ENCODE measurements at regions not wholly inside any gene's neighbourhood (a gene's known extent, or its start where the extent isn't known, plus 50 kb on each side); places are given as distances from the start of the nearest gene placed in this dataset.

DNA sequence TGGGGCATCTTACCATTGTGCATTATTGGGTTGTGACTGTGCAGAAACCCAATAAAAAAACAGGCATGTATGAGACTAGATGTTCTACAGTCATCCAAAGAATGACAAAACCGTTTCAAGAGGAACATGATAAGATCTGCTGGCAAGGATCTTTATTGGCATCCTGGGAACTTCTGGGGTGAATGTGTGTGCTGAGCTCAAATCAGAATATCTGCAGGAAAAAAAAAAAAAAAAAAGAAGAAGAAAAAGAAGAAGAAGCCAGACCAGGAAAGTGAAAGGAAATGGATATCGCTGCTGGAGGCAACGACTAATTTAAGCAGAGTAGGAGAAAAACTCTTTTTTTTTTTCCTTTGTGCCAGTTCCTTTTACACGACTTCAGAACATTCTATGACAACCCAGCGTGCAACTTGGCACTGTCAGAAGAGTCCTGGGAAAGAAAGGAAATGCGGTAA, 484.2 kb upstream of the BOD1L1 start:
- Mint-ChIP-seq H3K4me3 (no peak overlapping the region), H3K27me3 (ENCODE audit: low read depth, poor library complexity) (peaks cover 5% of the 10 kb centered on the region), H3K36me3 (ENCODE audit: low read depth) (no peaks in the 10 kb centered on the region)

DNA sequence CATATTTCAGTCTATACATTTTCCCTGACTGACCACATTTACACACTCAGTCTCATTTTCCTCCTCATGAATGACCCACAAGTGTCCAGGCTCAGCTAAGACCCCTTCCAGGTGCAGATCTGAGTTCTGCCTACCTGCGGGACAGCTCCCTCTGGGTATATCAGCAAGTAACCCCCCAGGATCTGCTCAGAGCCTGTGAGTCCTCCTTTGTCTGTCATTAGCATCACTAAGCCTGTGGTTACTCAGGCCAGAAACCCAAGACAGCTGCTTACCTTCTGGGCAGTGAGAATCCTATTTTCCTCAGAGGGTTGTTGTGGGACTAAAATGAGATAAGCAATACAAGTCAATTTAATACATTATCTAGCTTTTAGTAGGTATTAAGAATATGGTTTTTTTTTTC, 487.6 kb upstream of the BOD1L1 start:
- Mint-ChIP-seq H3K36me3 (ENCODE audit: low read depth) (no peaks in the 10 kb centered on the region), H3K9me3 (no peaks in the 10 kb centered on the region), H3K27me3 (ENCODE audit: low read depth, poor library complexity) (peaks cover 6% of the 10 kb centered on the region), H3K27ac (no peak overlapping the region), H3K4me3 (no peak overlapping the region), H3K4me1 (no peaks in the 10 kb centered on the region)
- DNase-seq, result no peak
- TF ChIP-seq, protein P1, sequence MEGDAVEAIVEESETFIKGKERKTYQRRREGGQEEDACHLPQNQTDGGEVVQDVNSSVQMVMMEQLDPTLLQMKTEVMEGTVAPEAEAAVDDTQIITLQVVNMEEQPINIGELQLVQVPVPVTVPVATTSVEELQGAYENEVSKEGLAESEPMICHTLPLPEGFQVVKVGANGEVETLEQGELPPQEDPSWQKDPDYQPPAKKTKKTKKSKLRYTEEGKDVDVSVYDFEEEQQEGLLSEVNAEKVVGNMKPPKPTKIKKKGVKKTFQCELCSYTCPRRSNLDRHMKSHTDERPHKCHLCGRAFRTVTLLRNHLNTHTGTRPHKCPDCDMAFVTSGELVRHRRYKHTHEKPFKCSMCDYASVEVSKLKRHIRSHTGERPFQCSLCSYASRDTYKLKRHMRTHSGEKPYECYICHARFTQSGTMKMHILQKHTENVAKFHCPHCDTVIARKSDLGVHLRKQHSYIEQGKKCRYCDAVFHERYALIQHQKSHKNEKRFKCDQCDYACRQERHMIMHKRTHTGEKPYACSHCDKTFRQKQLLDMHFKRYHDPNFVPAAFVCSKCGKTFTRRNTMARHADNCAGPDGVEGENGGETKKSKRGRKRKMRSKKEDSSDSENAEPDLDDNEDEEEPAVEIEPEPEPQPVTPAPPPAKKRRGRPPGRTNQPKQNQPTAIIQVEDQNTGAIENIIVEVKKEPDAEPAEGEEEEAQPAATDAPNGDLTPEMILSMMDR (IDR thresholded peaks at IDR 0.05), result no peak

More for the DNA sequence above, 484.2 kb upstream of the BOD1L1 start:
- Mint-ChIP-seq H3K27ac (no peak overlapping the region), H3K9me3 (peaks cover 10% of the 10 kb centered on the region), H3K4me1 (no peaks in the 10 kb centered on the region)
- TF ChIP-seq, protein P1 (IDR thresholded peaks at IDR 0.05), result no peak
- DNase-seq, result no peak

DNA sequence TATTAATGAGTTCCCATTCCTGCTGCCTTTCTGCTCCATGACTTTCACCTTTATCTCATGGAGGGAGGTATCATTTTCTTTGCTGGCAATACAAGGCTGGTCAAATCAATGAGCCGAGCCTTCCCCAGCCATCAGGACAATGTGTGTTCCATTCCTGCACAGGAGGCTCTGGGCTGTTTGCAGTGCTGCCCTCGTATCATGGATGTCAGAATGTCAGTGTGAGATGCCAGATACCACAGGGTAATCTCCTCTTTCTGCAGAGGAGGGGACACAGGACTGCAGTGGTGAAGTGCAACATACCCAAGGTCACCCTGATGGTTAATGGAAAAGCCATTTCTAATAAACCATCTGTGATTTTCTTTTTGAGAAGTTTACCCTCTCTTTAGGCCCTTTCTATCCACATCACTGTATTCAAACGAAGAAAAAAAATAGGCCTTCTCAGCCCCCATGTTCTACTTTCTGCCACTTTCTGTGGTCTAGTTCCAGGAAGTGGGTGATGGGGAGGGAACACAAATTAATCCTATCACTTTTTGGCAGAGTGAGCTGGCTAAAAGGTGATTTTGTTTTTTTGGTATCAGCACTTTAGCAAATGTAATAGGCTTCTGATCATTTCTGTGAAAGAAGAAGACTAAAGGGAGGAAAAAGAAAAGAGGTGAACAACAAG, 490.2 kb upstream of the BOD1L1 start:
- H3K27me3 Mint-ChIP-seq (ENCODE audit: low read depth, poor library complexity), result peaks cover 6% of the 10 kb centered on the region
- H3K4me3 Mint-ChIP-seq, result no peak overlapping the region
- H3K27ac Mint-ChIP-seq, result no peak overlapping the region
- no peaks in the 10 kb centered on the region for H3K36me3 Mint-ChIP-seq (ENCODE audit: low read depth)
- no peak for DNase-seq
- TF ChIP-seq, protein P1 (IDR thresholded peaks at IDR 0.05), result no peak
- no peaks in the 10 kb centered on the region for H3K4me1 Mint-ChIP-seq
- no peaks in the 10 kb centered on the region for H3K9me3 Mint-ChIP-seq

DNA sequence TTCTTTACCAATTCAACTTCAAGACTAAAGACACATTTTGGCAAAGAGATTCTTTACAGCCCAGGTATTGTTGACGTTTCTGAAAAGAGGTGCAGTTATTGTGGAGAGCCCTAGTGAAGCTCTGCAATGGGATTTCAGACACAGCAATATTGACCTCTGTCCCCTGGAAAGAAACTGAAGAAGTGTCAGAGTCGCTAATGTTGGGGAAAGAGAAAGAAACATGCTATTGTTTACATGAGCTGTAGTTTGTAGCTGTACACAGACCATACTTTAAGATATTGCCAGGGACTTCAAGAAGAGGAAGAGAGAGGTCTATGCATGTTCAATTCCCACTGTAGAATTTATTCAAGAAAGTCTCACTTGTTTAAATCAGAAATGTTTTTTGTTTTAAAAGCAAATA, 497.3 kb upstream of the BOD1L1 start:
- Mint-ChIP-seq H3K9me3 (no peaks in the 10 kb centered on the region), H3K36me3 (ENCODE audit: low read depth) (no peaks in the 10 kb centered on the region), H3K4me1 (no peaks in the 10 kb centered on the region), H3K27ac (no peak overlapping the region), H3K27me3 (ENCODE audit: low read depth, poor library complexity) (peaks cover 8% of the 10 kb centered on the region), H3K4me3 (no peak overlapping the region)
- TF ChIP-seq, protein P1 (IDR thresholded peaks at IDR 0.05), result no peak
- no peak for DNase-seq

DNA sequence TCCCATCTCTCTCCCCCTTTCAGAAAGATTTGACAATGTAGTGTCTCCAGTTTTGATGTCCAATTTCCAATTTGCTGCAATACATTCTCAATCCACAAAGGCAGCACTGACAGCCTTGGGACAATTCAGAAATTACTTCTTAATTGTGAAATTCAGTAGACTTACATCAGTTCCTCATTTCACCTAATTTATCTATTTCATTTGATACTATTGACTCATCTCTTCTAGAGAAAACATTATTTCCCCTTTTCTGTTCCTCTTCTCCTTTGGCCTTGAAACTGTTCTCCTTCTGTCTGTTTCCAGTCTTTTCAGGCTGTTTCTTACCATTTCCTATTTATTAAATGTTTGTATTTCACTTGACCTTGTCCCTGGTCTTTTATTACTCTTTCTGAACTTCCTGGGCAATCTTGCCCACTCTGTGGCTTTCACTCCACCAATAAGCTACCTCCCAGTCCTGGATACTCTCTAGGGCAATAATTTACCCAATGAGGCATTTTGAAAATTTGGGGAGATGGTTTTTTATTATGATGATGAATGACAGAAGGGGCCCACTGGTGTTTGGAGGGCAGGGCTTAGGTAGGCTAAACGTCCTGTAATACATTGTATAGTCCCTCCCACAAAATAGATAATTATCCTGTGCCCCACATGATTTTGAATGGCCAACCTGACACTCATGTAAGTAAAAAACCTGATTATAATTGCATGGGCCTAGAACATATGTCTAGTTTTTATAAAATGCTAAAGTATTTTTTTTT, 498.0 kb upstream of the BOD1L1 start:
- H3K4me3 Mint-ChIP-seq, result no peak overlapping the region
- H3K27ac Mint-ChIP-seq, result no peak overlapping the region
- peaks cover 8% of the 10 kb centered on the region for H3K27me3 Mint-ChIP-seq (ENCODE audit: low read depth, poor library complexity)
- H3K4me1 Mint-ChIP-seq, result no peaks in the 10 kb centered on the region
- no peaks in the 10 kb centered on the region for H3K36me3 Mint-ChIP-seq (ENCODE audit: low read depth)
- DNase-seq, result no peak
- TF ChIP-seq, protein P1 (IDR thresholded peaks at IDR 0.05), result no peak
- no peaks in the 10 kb centered on the region for H3K9me3 Mint-ChIP-seq
